ENCODE measurements at regions not wholly inside any gene's neighbourhood (a gene's known extent, or its start where the extent isn't known, plus 50 kb on each side); places are given as distances from the start of the nearest gene placed in this dataset.

DNA sequence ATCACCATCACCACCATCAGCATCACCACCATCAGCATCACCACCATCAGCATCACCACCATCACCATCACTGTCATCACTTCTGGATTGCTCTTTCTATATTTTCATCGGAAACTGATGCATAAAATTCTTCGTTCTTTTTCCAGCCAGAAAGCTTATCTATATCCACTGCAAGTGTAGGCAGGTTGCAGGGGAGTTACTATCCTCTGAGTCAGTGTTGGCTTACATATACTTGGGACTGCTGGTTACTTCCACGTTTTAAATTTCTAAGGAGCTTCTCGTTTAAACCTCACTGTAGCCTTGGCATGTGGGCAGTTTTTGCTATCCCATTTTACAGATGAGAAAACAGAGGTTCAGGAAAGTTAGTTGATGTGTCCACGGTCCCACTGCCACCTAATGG lies 66.1 kb downstream of the FOXL3 start:
- TF ChIP-seq CTCF (IDR thresholded peaks at IDR 0.05; ENCODE audit: poor library complexity) = no peak
- no peak for TF ChIP-seq EZH2phosphoT487 (IDR thresholded peaks at IDR 0.05; ENCODE audit: low read depth, severe bottlenecking, unreplicated experiment)
- TF ChIP-seq EZH2 (IDR thresholded peaks at IDR 0.05; ENCODE audit: borderline replicate concordance) = no peak

All from hepatocyte (in vitro differentiated cells).